ENCODE measurements at regions not wholly inside any gene's neighbourhood (a gene's known extent, or its start where the extent isn't known, plus 50 kb on each side); places are given as distances from the start of the nearest gene placed in this dataset.

DNA sequence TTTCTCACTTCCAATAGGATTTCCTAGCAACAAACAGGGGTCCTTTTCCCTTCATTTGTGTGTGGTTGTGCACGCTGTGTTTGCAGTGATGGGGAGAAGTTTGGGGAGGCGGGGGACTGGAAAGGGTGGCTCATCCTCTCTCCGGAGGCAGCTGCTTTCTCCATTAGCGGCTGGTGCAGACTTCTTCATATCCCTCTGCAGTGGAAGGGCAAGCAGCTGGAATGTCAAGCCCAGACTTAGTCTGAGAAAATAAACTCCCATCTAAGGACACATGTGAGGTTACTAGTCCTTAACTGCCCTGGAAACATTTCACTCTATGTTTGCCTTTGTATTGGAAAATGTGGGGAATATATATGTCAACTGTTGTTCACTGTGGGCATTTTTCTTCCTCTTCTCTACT, 467.0 kb upstream of the RASGRP1 start:
- TF ChIP-seq, protein P1, sequence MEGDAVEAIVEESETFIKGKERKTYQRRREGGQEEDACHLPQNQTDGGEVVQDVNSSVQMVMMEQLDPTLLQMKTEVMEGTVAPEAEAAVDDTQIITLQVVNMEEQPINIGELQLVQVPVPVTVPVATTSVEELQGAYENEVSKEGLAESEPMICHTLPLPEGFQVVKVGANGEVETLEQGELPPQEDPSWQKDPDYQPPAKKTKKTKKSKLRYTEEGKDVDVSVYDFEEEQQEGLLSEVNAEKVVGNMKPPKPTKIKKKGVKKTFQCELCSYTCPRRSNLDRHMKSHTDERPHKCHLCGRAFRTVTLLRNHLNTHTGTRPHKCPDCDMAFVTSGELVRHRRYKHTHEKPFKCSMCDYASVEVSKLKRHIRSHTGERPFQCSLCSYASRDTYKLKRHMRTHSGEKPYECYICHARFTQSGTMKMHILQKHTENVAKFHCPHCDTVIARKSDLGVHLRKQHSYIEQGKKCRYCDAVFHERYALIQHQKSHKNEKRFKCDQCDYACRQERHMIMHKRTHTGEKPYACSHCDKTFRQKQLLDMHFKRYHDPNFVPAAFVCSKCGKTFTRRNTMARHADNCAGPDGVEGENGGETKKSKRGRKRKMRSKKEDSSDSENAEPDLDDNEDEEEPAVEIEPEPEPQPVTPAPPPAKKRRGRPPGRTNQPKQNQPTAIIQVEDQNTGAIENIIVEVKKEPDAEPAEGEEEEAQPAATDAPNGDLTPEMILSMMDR (IDR thresholded peaks at IDR 0.05): no peak
- TF ChIP-seq POLR2AphosphoS5 (IDR thresholded peaks at IDR 0.05; ENCODE audit: insufficient read depth in 1 of 2, low read depth in 1 of 2): no peak

Measured in vagina (tissue), 2 donors.